ENCODE measurements at regions not wholly inside any gene's neighbourhood (a gene's known extent, or its start where the extent isn't known, plus 50 kb on each side); places are given as distances from the start of the nearest gene placed in this dataset.

GRCh38 chr10:130989670-130990232 is 321.8 kb downstream of the TCERG1L start:
- no peak for DNase-seq (ENCODE audit: low read depth, low spot score)

DNA sequence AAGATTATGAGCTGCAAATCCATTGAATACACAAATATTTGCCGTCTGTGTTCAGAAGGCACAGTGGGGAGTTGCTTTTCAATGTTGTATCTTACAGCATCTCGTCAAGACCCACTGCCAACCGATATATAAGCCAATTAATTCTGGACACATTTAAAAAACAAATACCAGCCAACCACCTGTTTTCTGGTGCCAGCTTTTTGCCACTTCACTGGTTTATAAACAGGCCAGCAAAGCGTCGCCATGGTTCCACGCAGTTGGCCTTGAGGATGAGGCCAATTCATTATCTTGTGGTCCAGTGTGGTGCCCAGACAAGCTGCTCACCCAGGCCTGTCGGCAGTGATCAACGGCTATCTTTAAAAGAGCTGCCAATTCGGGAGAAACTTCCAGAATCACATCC is 321.0 kb downstream of the TCERG1L start:
- no peak for DNase-seq (ENCODE audit: low read depth, low spot score)

GRCh38 chr10:130992802-130993523 is 318.6 kb downstream of the TCERG1L start:
- no peak for DNase-seq (ENCODE audit: low read depth, low spot score)

DNA sequence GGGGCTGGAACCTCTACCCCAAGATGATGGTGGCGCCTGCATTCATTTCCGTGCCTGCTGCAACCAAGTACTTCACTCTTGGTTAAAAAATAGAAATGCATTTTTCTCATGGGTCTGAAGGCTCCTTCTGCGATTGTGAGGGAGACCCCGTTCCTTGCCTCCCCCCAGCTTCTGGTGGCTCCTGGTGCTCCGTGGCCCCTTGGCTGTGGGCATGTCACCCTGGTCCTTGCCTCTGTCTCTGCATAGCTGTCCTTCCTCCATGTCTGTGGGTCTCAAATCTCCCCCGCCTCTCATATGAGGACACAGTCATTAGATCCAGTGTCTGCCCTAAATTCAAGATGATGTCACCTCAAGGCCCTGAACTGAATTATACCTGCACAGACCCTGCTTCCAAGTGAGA is 317.9 kb downstream of the TCERG1L start:
- DNase-seq (ENCODE audit: low read depth, low spot score): no peak

DNA sequence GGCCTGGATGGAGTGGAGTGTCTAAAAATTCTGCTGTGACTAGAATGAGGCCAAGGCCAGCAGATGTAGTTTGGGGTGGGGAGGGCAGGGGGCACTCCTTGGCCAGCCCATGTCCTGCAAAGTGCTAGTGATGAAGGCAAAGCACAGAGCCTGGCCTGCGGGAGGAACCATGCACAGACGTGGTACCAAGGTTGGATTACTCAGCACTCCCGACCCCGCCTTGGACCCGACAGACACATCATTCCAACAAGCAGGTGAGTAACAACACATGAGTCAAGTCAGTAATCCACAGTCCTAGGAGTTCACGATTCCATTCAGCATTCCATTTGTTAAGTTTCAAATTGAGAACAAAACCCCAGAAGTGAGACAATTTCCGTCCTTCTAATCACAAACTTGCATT is 317.3 kb downstream of the TCERG1L start:
- DNase-seq (ENCODE audit: low read depth, low spot score): no peak

DNA sequence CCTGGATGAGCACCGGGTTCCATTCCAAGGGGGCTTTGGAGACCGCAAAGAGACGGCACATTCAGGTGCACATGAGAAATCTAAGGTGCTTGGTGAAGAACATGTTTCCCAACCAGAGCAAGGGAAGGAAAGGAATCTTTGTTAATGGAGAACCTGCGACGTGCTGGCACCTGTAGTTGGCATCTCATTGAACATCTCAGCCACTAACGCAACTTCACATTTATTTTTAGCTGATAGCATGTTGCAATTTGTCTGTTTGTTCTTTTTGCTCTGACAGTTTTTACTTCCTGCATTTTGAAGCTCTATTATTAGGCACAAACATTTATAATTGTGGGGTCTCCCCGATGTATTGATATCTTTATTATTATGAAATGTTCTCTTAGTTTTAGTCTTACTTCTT is 316.7 kb downstream of the TCERG1L start:
- DNase-seq (ENCODE audit: low read depth, low spot score): no peak

- no peak for DNase-seq (ENCODE audit: low read depth, low spot score)
Observed at GRCh38 chr10:130997267-130998045, 314.1 kb downstream of the TCERG1L start.

GRCh38 chr10:130998046-130998435 is 313.5 kb downstream of the TCERG1L start:
- DNase-seq (ENCODE audit: low read depth, low spot score): no peak

- no peak for DNase-seq (ENCODE audit: low read depth, low spot score)
Observed at GRCh38 chr10:130998642-130999041, 312.9 kb downstream of the TCERG1L start.

DNA sequence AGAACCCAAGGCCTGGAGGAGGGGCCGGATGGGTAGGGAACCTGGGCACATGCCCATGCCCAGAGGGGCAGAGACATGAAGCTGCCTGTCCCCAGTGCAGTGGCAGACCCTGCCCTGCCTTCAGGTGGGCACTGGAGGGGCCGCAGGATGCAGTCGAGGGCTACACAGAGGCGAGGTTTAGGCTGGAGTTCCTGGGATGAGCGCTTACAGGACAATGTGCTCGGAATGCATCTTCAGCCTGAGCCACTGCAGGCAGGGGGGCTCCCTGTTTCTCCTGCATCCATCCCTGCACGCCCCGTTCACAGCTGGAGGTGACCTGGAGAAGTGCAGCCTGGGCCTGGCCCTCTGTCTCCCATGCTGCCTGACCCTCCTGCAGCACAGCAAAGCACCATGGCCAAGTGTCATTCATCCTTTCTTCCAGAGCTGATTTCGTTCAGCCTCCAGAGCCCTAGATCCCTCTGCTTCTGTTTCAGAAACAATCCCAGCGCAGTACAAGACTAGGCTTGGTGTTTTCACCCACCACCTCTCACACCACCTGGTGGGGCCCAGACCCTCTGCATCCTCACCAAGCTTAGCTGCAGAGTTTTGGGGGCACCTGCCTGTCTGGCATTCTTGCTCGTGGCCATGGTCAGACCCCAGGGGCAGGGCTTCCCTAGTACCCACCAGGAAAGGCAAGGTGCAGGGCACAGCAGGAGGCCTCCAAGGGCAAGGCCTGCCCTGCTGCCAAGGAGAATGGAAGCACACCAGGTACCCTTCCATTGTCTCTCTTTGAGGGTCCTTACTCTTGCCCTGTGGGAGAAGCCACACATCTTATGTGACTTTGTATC is 311.9 kb downstream of the TCERG1L start:
- no peak for DNase-seq (ENCODE audit: low read depth, low spot score)

GRCh38 chr10:131000244-131000643 is 311.3 kb downstream of the TCERG1L start:
- no peak for DNase-seq (ENCODE audit: low read depth, low spot score)

GRCh38 chr10:131000743-131001142 is 310.8 kb downstream of the TCERG1L start:
- no peak for DNase-seq (ENCODE audit: low read depth, low spot score)

- DNase-seq (ENCODE audit: low read depth, low spot score): no peak
Observed at GRCh38 chr10:131001438-131001837, 310.1 kb downstream of the TCERG1L start.

DNA sequence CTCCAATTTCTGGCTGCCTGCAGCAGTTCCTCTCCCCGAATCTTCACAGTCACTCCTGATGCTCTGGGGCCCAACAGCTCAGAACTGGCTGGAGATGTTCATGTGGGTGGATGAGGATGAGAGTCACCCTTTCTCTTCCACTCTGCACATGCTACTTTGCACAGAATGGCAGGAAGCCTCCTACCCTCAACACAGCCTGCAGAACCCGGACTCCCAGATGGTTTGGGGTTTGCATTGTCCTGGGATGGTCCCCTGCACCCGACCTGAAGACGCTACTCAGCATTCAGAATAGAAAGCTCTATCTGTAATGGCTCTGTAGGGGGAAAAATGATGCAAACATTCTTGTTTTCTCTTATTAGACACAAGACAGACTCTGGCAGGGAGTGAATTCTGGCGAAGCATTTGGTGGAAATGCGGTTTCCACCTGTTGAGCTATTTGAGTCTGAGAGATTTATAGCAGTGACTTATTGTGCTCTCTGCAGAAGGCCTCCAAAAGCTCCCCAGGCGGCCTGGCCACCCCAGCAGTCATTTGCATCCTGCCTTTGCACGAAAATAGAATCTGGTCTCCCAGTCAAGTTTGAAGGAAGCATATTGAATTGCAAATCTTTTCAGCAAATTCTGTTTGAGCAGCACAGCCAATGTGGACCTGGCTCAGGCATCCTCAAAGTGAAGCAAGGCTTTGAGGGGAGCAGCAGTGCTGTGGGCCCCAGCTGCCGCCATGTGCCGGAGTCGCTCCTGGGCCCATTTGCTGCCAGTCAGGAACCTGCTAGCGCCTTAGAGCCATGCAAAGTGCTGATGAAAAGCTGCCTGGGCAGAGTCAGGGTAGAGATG is 309.3 kb downstream of the TCERG1L start:
- no peak for DNase-seq (ENCODE audit: low read depth, low spot score)

DNA sequence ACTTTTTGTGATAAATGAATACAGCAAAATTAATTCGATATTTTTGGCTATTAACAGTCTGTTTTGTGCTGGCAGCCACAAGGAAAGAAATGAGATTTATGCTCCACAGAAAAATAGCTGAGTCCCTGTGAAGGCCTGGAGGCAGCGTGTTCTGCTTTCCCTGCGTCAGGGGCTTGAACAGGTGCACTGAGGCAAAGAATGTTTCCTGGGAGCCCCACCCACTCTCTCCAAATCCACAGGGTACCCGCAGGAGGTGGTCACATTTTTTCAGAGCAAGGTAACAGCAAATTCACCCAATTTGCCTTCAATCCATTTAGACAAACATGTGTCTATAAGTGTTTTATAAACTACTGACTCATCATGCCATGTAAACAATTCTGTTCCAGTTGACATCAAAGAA is 308.1 kb downstream of the TCERG1L start:
- DNase-seq (ENCODE audit: low read depth, low spot score): no peak

- DNase-seq (ENCODE audit: low read depth, low spot score): no peak
Observed at GRCh38 chr10:131004276-131004675, 307.2 kb downstream of the TCERG1L start.

GRCh38 chr10:131006458-131007256 is 304.9 kb downstream of the TCERG1L start:
- no peak for DNase-seq (ENCODE audit: low read depth, low spot score)

- no peak for DNase-seq (ENCODE audit: low read depth, low spot score)
Observed at GRCh38 chr10:131009791-131010190, 301.7 kb downstream of the TCERG1L start.

DNA sequence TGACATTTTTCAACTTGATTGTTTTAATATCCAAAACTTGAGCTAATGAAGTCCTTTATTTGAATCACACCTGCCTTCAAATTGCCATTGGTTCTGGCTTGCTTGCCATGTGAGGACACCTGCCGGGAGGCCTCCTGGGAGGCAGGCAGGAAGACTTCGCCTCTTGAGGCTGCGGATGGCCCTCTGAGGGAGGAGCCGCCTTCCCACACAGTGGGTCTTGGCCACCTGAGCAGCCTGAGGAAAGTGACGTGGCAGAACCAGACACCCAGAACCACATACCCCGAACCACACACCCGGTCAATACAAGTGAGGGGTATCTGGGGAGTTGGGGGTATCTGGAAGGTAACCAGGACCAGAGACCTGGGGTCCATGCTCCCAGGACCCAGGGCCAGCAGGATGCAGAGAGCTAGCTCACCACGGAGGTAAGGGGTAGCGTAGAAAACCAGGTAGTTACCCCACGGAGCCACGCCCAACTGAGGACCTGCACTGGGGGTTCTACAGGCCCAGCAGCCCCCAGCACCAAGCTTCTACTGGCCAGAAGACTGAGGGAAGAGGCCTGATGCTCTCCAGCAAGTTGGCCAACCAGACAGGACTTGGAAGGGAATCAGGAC is 300.5 kb downstream of the TCERG1L start:
- no peak for DNase-seq (ENCODE audit: low read depth, low spot score)

Data from activated CD4-positive, CD25-positive, alpha-beta regulatory T cell treated with anti-CD3 and anti-CD28 coated beads, Interleukin-2, amount 50 U/mL, for 16 hours (primary cell).